ENCODE measurements at regions not wholly inside any gene's neighbourhood (a gene's known extent, or its start where the extent isn't known, plus 50 kb on each side); places are given as distances from the start of the nearest gene placed in this dataset.
A peak's percentile ranks its signal among the peaks of the same experiment; 100 is the strongest.

GRCh38 chr15:62482785-62483429, 317.8 kb upstream of the C2CD4B start:
- TF ChIP-seq, protein P1, sequence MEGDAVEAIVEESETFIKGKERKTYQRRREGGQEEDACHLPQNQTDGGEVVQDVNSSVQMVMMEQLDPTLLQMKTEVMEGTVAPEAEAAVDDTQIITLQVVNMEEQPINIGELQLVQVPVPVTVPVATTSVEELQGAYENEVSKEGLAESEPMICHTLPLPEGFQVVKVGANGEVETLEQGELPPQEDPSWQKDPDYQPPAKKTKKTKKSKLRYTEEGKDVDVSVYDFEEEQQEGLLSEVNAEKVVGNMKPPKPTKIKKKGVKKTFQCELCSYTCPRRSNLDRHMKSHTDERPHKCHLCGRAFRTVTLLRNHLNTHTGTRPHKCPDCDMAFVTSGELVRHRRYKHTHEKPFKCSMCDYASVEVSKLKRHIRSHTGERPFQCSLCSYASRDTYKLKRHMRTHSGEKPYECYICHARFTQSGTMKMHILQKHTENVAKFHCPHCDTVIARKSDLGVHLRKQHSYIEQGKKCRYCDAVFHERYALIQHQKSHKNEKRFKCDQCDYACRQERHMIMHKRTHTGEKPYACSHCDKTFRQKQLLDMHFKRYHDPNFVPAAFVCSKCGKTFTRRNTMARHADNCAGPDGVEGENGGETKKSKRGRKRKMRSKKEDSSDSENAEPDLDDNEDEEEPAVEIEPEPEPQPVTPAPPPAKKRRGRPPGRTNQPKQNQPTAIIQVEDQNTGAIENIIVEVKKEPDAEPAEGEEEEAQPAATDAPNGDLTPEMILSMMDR (conservative IDR thresholded peaks at IDR 0.05), result peak; percentile 14; the same call in 1 of the 2 replicates
- TF ChIP-seq ZFX (IDR thresholded peaks at IDR 0.05), result no peak
